Ishikawa (cell line): ENCODE measurements at regions not wholly inside any gene's neighbourhood (a gene's known extent, or its start where the extent isn't known, plus 50 kb on each side); places are given as distances from the start of the nearest gene placed in this dataset.

Experiments used
- CEBPB ChIP-seq: IDR thresholded peaks from 2 replicates; pipeline ENCODE4 v1.6.1; 2012
- CREB1 ChIP-seq: IDR thresholded peaks from 2 replicates; pipeline ENCODE4 v1.6.1; 2012; ENCODE audit warnings: low read depth
- EGR1 ChIP-seq: IDR thresholded peaks from 2 replicates; pipeline ENCODE4 v1.6.1; 2012
- EP300 ChIP-seq: IDR thresholded peaks from 2 replicates; pipeline ENCODE4 v1.6.1; 2012; ENCODE audit warnings: borderline replicate concordance
- FOXM1 ChIP-seq: IDR thresholded peaks from 2 replicates; pipeline ENCODE4 v1.6.1; 2012; ENCODE audit warnings: low read depth, borderline replicate concordance
- MAX ChIP-seq: IDR thresholded peaks from 2 replicates; pipeline ENCODE4 v1.6.1; 2012
- NFIC ChIP-seq: IDR thresholded peaks from 2 replicates; pipeline ENCODE4 v1.6.1; 2012
- RAD21 ChIP-seq: IDR thresholded peaks from 2 replicates; pipeline ENCODE4 v1.6.1; 2012; ENCODE audit warnings: low read depth
- REST ChIP-seq: IDR thresholded peaks from 2 replicates; pipeline ENCODE4 v1.6.1; 2012; ENCODE audit warnings: low read depth, mild to moderate bottlenecking
- TAF1 ChIP-seq: IDR thresholded peaks from 2 replicates; pipeline ENCODE4 v1.6.1; 2012; ENCODE audit warnings: low read depth, mild to moderate bottlenecking
- TCF12 ChIP-seq: IDR thresholded peaks from 2 replicates; pipeline ENCODE4 v1.6.1; 2012; ENCODE audit warnings: low read depth
- TEAD4 ChIP-seq: IDR thresholded peaks from 2 replicates; pipeline ENCODE4 v1.6.1; 2012
- USF1 ChIP-seq: IDR thresholded peaks from 2 replicates; pipeline ENCODE4 v1.6.1; 2012
- YY1 ChIP-seq: IDR thresholded peaks from 2 replicates; pipeline ENCODE4 v1.6.1; 2012; ENCODE audit warnings: low read depth
- ZBTB7A ChIP-seq: IDR thresholded peaks from 2 replicates; pipeline ENCODE4 v1.6.1; 2012; ENCODE audit warnings: low read depth

GRCh38 chr7:11956991-11957390 lies 125.0 kb upstream of the THSD7A start:
- TF ChIP-seq TAF1 = no peak
- no peak for TF ChIP-seq USF1
- TF ChIP-seq EP300 = no peak
- no peak for TF ChIP-seq NFIC
- no peak for TF ChIP-seq REST
- no peak for TF ChIP-seq CREB1
- TF ChIP-seq YY1 = no peak
- no peak for TF ChIP-seq TCF12
- no peak for TF ChIP-seq MAX
- TF ChIP-seq CEBPB = no peak
- no peak for TF ChIP-seq RAD21
- no peak for TF ChIP-seq ZBTB7A
- no peak for TF ChIP-seq TEAD4
- TF ChIP-seq EGR1 = no peak
- no peak for TF ChIP-seq FOXM1

GRCh38 chr7:11957956-11958355 lies 126.0 kb upstream of the THSD7A start:
- TF ChIP-seq NFIC = no peak
- no peak for TF ChIP-seq YY1
- TF ChIP-seq EGR1 = no peak
- no peak for TF ChIP-seq TEAD4
- no peak for TF ChIP-seq FOXM1
- TF ChIP-seq CREB1 = no peak
- no peak for TF ChIP-seq RAD21
- no peak for TF ChIP-seq MAX
- TF ChIP-seq TCF12 = no peak
- no peak for TF ChIP-seq TAF1
- TF ChIP-seq REST = no peak
- TF ChIP-seq CEBPB = no peak
- TF ChIP-seq ZBTB7A = no peak
- no peak for TF ChIP-seq EP300
- no peak for TF ChIP-seq USF1

- TF ChIP-seq FOXM1 (no peak), USF1 (no peak), NFIC (no peak), ZBTB7A (no peak), TCF12 (no peak), YY1 (no peak), EP300 (no peak), CREB1 (no peak), CEBPB (no peak), EGR1 (no peak), RAD21 (no peak), TEAD4 (no peak), TAF1 (no peak), MAX (no peak), REST (no peak)
Observed at GRCh38 chr7:11959121-11959520, 127.1 kb upstream of the THSD7A start.

GRCh38 chr7:11960621-11961020 lies 128.6 kb upstream of the THSD7A start:
- TF ChIP-seq MAX (no peak), TEAD4 (no peak), NFIC (no peak), ZBTB7A (no peak), TCF12 (no peak), CREB1 (no peak), USF1 (no peak), CEBPB (no peak), REST (no peak), FOXM1 (no peak), YY1 (no peak), TAF1 (no peak), RAD21 (no peak), EGR1 (no peak), EP300 (no peak)
